ENCODE measurements at regions not wholly inside any gene's neighbourhood (a gene's known extent, or its start where the extent isn't known, plus 50 kb on each side); places are given as distances from the start of the nearest gene placed in this dataset.

- H3K4me1 ChIP-seq (ENCODE audit: low read depth): no peaks in the 10 kb centered on the region
- no peaks in the 10 kb centered on the region for H3K27me3 ChIP-seq
- H3K36me3 ChIP-seq: no peaks in the 10 kb centered on the region
- DNase-seq (ENCODE audit: low read depth in 1 of 2, low spot score in 1 of 2): no peak
- no peak overlapping the region for H3K27ac ChIP-seq
- no peak overlapping the region for H3K4me3 ChIP-seq
- H3K9me3 ChIP-seq (ENCODE audit: low read depth): no peaks in the 10 kb centered on the region
- no peak for TF ChIP-seq CTCF (IDR thresholded peaks at IDR 0.05; ENCODE audit: low read depth, low read length)
Measured at GRCh38 chr1:38539931-38540330, 319.6 kb downstream of the RRAGC start.

- Histone ChIP-seq H3K4me3 (no peak overlapping the region), H3K27me3 (no peaks in the 10 kb centered on the region), H3K9me3 (ENCODE audit: low read depth) (no peaks in the 10 kb centered on the region), H3K4me1 (ENCODE audit: low read depth) (no peaks in the 10 kb centered on the region), H3K27ac (no peak overlapping the region), H3K36me3 (no peaks in the 10 kb centered on the region)
- no peak for TF ChIP-seq CTCF (IDR thresholded peaks at IDR 0.05; ENCODE audit: low read depth, low read length)
- no peak for DNase-seq (ENCODE audit: low read depth in 1 of 2, low spot score in 1 of 2)
Measured at GRCh38 chr1:38538834-38539233, 320.7 kb downstream of the RRAGC start.

- no peaks in the 10 kb centered on the region for H3K9me3 ChIP-seq (ENCODE audit: low read depth)
- TF ChIP-seq CTCF (IDR thresholded peaks at IDR 0.05; ENCODE audit: low read depth, low read length): no peak
Measured at GRCh38 chr1:38536089-38536488, 323.5 kb downstream of the RRAGC start.

GRCh38 chr1:38534473-38534823 lies 325.1 kb downstream of the RRAGC start:
- TF ChIP-seq CTCF (IDR thresholded peaks at IDR 0.05; ENCODE audit: low read depth, low read length): no peak
- Histone ChIP-seq H3K4me1 (ENCODE audit: low read depth) (no peaks in the 10 kb centered on the region), H3K27ac (no peak overlapping the region), H3K36me3 (no peaks in the 10 kb centered on the region), H3K4me3 (no peak overlapping the region), H3K27me3 (no peaks in the 10 kb centered on the region), H3K9me3 (ENCODE audit: low read depth) (no peaks in the 10 kb centered on the region)
- DNase-seq (ENCODE audit: low read depth in 1 of 2, low spot score in 1 of 2): no peak

More at GRCh38 chr1:38536089-38536488, 323.5 kb downstream of the RRAGC start:
- H3K27me3 ChIP-seq: no peaks in the 10 kb centered on the region
- no peak overlapping the region for H3K4me3 ChIP-seq
- no peak for DNase-seq (ENCODE audit: low read depth in 1 of 2, low spot score in 1 of 2)
- H3K27ac ChIP-seq: no peak overlapping the region
- no peaks in the 10 kb centered on the region for H3K4me1 ChIP-seq (ENCODE audit: low read depth)
- no peaks in the 10 kb centered on the region for H3K36me3 ChIP-seq

GRCh38 chr1:38533772-38534472 lies 325.6 kb downstream of the RRAGC start:
- Histone ChIP-seq H3K4me3 (no peak overlapping the region), H3K27me3 (no peaks in the 10 kb centered on the region), H3K27ac (no peak overlapping the region), H3K36me3 (no peaks in the 10 kb centered on the region), H3K9me3 (ENCODE audit: low read depth) (no peaks in the 10 kb centered on the region), H3K4me1 (ENCODE audit: low read depth) (no peaks in the 10 kb centered on the region)
- no peak for TF ChIP-seq CTCF (IDR thresholded peaks at IDR 0.05; ENCODE audit: low read depth, low read length)
- DNase-seq (ENCODE audit: low read depth in 1 of 2, low spot score in 1 of 2): no peak

Measured in cardiac muscle cell (in vitro differentiated cells and primary cell).